Liver (tissue), 3 donors: ENCODE measurements at regions not wholly inside any gene's neighbourhood (a gene's known extent, or its start where the extent isn't known, plus 50 kb on each side); places are given as distances from the start of the nearest gene placed in this dataset.

Experiments
- CTCF ChIP-seq: fragments of 150-350 bp; IDR thresholded peaks from 2 replicates; pipeline ENCODE4 v1.5.1; 2017; ENCODE audit warnings: improper control_type of control experiment, low read depth, low read length; ENCODE audit not compliant: missing input control
- EGR1 ChIP-seq, 2 donors: IDR thresholded peaks; 2 replicates each; pipeline ENCODE4 v1.6.1; 2016 to 2018; ENCODE audit warnings: antibody characterized with exemption in 2 of 2, low read depth in 2 of 2
- GABPA ChIP-seq, 2 donors: IDR thresholded peaks in 1 of 2; conservative IDR thresholded peaks in 1 of 2; 2 replicates each; pipeline ENCODE4 v1.6.1; 2016; ENCODE audit warnings: antibody characterized with exemption in 2 of 2, mild to moderate bottlenecking in 1 of 2, moderate library complexity in 1 of 2
- JUND ChIP-seq, 2 donors: IDR thresholded peaks; 2 replicates each; pipeline ENCODE4 v1.6.1; 2016; ENCODE audit warnings: antibody characterized with exemption in 2 of 2
- MAX ChIP-seq: IDR thresholded peaks from 2 replicates; pipeline ENCODE4 v1.6.1; 2016; ENCODE audit warnings: antibody characterized with exemption
- RAD21 ChIP-seq, 2 donors: IDR thresholded peaks; 2 replicates each; pipeline ENCODE4 v1.6.1; 2016; ENCODE audit warnings: antibody characterized with exemption in 2 of 2, mild to moderate bottlenecking in 2 of 2
- SP1 ChIP-seq: IDR thresholded peaks from 2 replicates; pipeline ENCODE4 v1.6.1; 2018; ENCODE audit warnings: antibody characterized with exemption, mild to moderate bottlenecking
- TAF1 ChIP-seq: conservative IDR thresholded peaks from 2 replicates; pipeline ENCODE4 v1.6.1; 2016; ENCODE audit warnings: antibody characterized with exemption, mild to moderate bottlenecking
- YY1 ChIP-seq: IDR thresholded peaks from 2 replicates; pipeline ENCODE4 v1.6.1; 2016; ENCODE audit warnings: antibody characterized with exemption, mild to moderate bottlenecking
- TF ChIP-seq, protein P1 (sequence below): IDR thresholded peaks from 2 replicates; pipeline ENCODE4 v1.6.1; 2016; ENCODE audit warnings: antibody characterized with exemption, mild to moderate bottlenecking
- donor health status: healthy.
- donor health status: healthy.

DNA sequence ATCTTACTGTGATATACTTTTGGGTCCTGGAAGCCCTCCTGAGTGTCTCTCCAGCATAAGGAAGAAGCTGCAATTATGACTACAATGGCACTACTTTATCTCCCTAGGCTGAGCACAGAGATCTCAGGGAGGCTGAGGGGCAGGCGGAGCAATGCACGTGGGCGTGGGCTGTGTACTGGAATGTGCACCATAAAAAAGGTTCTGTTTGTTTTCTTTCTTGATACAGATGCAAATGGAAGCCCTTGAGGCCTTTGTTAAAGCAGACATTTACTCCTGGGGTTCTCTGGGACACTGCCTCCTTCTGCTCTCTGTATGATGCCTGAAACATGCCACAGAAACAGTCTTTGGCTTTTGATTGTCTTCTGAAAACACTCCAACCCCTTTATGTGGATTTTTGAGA lies 79.1 kb upstream of the DLX2 start:
- no peak for TF ChIP-seq CTCF
- TF ChIP-seq RAD21 (IDR thresholded peaks at IDR 0.05) = no peak
- TF ChIP-seq EGR1 (IDR thresholded peaks at IDR 0.05; ENCODE audit: low read depth in 2 of 2) = no peak
- no peak for TF ChIP-seq MAX
- TF ChIP-seq YY1 = no peak
- TF ChIP-seq, protein P1, sequence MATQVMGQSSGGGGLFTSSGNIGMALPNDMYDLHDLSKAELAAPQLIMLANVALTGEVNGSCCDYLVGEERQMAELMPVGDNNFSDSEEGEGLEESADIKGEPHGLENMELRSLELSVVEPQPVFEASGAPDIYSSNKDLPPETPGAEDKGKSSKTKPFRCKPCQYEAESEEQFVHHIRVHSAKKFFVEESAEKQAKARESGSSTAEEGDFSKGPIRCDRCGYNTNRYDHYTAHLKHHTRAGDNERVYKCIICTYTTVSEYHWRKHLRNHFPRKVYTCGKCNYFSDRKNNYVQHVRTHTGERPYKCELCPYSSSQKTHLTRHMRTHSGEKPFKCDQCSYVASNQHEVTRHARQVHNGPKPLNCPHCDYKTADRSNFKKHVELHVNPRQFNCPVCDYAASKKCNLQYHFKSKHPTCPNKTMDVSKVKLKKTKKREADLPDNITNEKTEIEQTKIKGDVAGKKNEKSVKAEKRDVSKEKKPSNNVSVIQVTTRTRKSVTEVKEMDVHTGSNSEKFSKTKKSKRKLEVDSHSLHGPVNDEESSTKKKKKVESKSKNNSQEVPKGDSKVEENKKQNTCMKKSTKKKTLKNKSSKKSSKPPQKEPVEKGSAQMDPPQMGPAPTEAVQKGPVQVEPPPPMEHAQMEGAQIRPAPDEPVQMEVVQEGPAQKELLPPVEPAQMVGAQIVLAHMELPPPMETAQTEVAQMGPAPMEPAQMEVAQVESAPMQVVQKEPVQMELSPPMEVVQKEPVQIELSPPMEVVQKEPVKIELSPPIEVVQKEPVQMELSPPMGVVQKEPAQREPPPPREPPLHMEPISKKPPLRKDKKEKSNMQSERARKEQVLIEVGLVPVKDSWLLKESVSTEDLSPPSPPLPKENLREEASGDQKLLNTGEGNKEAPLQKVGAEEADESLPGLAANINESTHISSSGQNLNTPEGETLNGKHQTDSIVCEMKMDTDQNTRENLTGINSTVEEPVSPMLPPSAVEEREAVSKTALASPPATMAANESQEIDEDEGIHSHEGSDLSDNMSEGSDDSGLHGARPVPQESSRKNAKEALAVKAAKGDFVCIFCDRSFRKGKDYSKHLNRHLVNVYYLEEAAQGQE = no peak
- TF ChIP-seq JUND (IDR thresholded peaks at IDR 0.05) = no peak
- no peak for TF ChIP-seq TAF1
- no peak for TF ChIP-seq SP1
- no peak for TF ChIP-seq GABPA (IDR thresholded peaks at IDR 0.05 in 1 of 2, conservative IDR thresholded peaks at IDR 0.05 in 1 of 2)
